ENCODE measurements at regions not wholly inside any gene's neighbourhood (a gene's known extent, or its start where the extent isn't known, plus 50 kb on each side); places are given as distances from the start of the nearest gene placed in this dataset.

GRCh38 chr20:22511943-22512910, 72.1 kb downstream of the FOXA2 start:
- no peak for DNase-seq
- intact Hi-C loops (cut with DNase I), result no loop called here
- H3K9me3 ChIP-seq, result no peaks in the 10 kb centered on the region
- no peaks in the 10 kb centered on the region for H3K4me1 ChIP-seq
- H3K27me3 ChIP-seq, result no peaks in the 10 kb centered on the region
- TF ChIP-seq POLR2AphosphoS5 (IDR thresholded peaks at IDR 0.05) (no peak), POLR2A (IDR thresholded peaks at IDR 0.05) (no peak), CTCF (IDR thresholded peaks at IDR 0.05) (no peak), EP300 (IDR thresholded peaks at IDR 0.05) (no peak)
- no peaks in the 10 kb centered on the region for H3K36me3 ChIP-seq
- no peak overlapping the region for H3K4me3 ChIP-seq
- H3K27ac ChIP-seq, result no peak overlapping the region
- 12 to 46% methylated on average over 17 of the region's 17 CpGs for WGBS, 2 donors

DNA sequence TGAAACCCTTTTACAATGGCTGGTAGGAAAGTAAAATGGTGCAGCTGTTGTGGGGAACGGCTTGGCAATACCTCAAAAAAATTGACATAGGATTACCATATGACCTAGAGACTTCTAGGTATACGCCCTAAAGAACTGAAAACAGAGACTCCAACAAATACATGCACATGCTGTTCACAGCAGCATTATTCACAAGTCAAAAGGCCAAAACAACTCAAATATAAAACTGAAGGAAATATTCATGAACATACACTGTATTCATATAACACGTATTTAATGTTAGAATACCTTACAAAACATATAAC, 74.6 kb downstream of the FOXA2 start:
- TF ChIP-seq CTCF (IDR thresholded peaks at IDR 0.05) (no peak), EP300 (IDR thresholded peaks at IDR 0.05) (no peak), POLR2AphosphoS5 (IDR thresholded peaks at IDR 0.05) (no peak), POLR2A (IDR thresholded peaks at IDR 0.05) (no peak)
- no peaks in the 10 kb centered on the region for H3K9me3 ChIP-seq
- intact Hi-C loops (cut with DNase I), result no loop called here
- no peak overlapping the region for H3K4me3 ChIP-seq
- no peak overlapping the region for H3K27ac ChIP-seq
- no peaks in the 10 kb centered on the region for H3K4me1 ChIP-seq
- no peaks in the 10 kb centered on the region for H3K27me3 ChIP-seq
- no peak for DNase-seq
- WGBS, 2 donors, result 84 to 90% methylated on average over 3 of the region's 3 CpGs
- no peaks in the 10 kb centered on the region for H3K36me3 ChIP-seq

DNA sequence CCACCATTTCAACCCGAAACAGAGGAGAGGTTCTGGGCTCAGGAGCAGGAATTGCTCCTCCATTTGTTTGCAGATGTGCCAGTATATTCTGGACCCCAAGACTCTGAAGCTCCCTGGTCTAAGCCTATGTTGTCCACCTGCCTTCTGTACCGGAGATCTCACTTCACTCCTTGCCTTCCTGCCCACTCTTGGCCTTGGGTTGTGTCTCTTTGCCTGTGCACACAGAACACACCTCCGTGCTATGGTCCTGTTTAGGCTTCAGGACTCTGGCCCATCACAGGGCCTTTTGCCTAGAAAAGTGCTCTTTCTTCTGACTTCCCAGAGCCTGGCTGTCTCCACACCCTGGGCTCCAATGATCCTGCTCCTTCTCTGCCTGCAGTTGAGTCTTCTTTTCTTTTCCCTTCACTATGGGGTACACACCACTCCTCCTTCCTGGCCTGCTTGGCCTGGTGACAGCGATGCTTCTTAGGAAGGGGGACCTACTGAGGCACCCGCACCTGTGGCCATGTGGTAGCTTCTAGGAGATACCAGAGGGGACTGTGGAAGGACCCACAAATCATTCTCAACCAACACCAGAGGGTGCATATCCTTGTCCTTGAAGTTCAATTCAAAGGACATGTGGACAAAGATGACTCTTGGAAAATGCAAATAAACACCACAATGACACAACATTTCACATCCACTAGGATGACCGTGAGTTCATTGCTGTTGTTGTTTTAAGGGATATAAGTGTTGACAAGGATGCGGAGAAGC, 75.1 kb downstream of the FOXA2 start:
- DNase-seq, result no peak
- H3K27me3 ChIP-seq, result no peaks in the 10 kb centered on the region
- H3K9me3 ChIP-seq, result no peaks in the 10 kb centered on the region
- no peak overlapping the region for H3K4me3 ChIP-seq
- no peak for TF ChIP-seq POLR2A (IDR thresholded peaks at IDR 0.05)
- TF ChIP-seq EP300 (IDR thresholded peaks at IDR 0.05), result no peak
- no peak for TF ChIP-seq CTCF (IDR thresholded peaks at IDR 0.05)
- no peak for TF ChIP-seq POLR2AphosphoS5 (IDR thresholded peaks at IDR 0.05)
- H3K27ac ChIP-seq, result no peak overlapping the region
- no peaks in the 10 kb centered on the region for H3K36me3 ChIP-seq
- WGBS, 2 donors, result 91 to 92% methylated on average over 7 of the region's 7 CpGs
- intact Hi-C loops (cut with DNase I), result no loop called here
- no peaks in the 10 kb centered on the region for H3K4me1 ChIP-seq

DNA sequence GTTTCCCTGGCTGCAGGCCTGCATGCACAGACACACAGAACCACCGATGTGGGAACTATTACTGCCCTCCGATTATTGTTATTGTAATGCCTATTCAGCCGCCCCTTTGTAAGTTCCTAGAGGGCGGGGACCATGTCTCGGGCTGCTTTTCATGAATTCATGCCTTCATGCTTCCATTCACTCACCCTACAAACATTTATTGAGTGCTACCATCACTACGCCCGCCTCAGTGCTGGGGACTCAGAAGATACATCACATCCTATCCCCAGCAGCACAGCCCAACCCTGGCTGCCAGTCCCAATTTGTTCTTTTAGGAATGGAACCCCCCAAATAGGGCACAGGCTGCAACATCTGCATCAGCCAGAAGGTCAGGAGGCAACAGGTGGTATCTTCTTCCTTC, 75.9 kb downstream of the FOXA2 start:
- H3K4me3 ChIP-seq, result no peak overlapping the region
- WGBS, 2 donors, result 77% methylated on average over 7 of the region's 7 CpGs
- TF ChIP-seq POLR2AphosphoS5 (IDR thresholded peaks at IDR 0.05), result no peak
- TF ChIP-seq CTCF (IDR thresholded peaks at IDR 0.05), result no peak
- no peak for TF ChIP-seq EP300 (IDR thresholded peaks at IDR 0.05)
- TF ChIP-seq POLR2A (IDR thresholded peaks at IDR 0.05), result no peak
- no peak for DNase-seq
- H3K9me3 ChIP-seq, result no peaks in the 10 kb centered on the region
- H3K4me1 ChIP-seq, result no peaks in the 10 kb centered on the region
- H3K27ac ChIP-seq, result no peak overlapping the region
- H3K27me3 ChIP-seq, result no peaks in the 10 kb centered on the region
- intact Hi-C loops (cut with DNase I), result no loop called here
- no peaks in the 10 kb centered on the region for H3K36me3 ChIP-seq

Data from sigmoid colon (tissue), 6 donors.